Tibial nerve (tissue), 3 donors: ENCODE measurements at regions not wholly inside any gene's neighbourhood (a gene's known extent, or its start where the extent isn't known, plus 50 kb on each side); places are given as distances from the start of the nearest gene placed in this dataset.

ENCODE experiments used
- CTCF ChIP-seq, 5 experiments: fragments of 200-600 bp in 3 of 5; fragments of 450-650 bp in 2 of 5; sonication (generic) in 3 of 5; IDR thresholded peaks; one replicate each; pipeline ENCODE4 v1.5.1; 2016 to 2019; ENCODE audit warnings: antibody characterized with exemption in 5 of 5, mild to moderate bottlenecking in 3 of 5, moderate library complexity in 2 of 5
- POLR2A ChIP-seq, 2 donors: fragments of 450-650 bp; IDR thresholded peaks; one replicate each; pipeline ENCODE4 v1.6.1; 2017; ENCODE audit warnings: antibody characterized with exemption in 2 of 2, mild to moderate bottlenecking in 2 of 2, moderate library complexity in 2 of 2

- TF ChIP-seq CTCF (IDR thresholded peaks at IDR 0.05): no peak
- no peak for TF ChIP-seq POLR2A (IDR thresholded peaks at IDR 0.05)
Measured at GRCh38 chr5:123868881-123869280, 356.9 kb downstream of the CSNK1G3 start.
